Right lobe of liver (tissue), 6 donors: ENCODE measurements at regions not wholly inside any gene's neighbourhood (a gene's known extent, or its start where the extent isn't known, plus 50 kb on each side); places are given as distances from the start of the nearest gene placed in this dataset.
"Not testable (repeated sequence)": the region's sequence is repeated elsewhere in the genome, so short reads cannot be mapped to it uniquely, and the experiment has no call there.

Experiments used
- ATAC-seq, 4 donors: fragments of 200-7000 bp; cut with Tn5 transposase; one replicate each; pipeline ENCODE4 v1.9.1; 2020; ENCODE audit warnings: mild to moderate bottlenecking in 4 of 4, moderate library complexity in 4 of 4
- DNase-seq, 3 donors: peaks; one replicate each; pipeline ENCODE4 v3.0.0-alpha.2; 2020
- H3K27ac ChIP-seq, 3 donors: fragments of 200-600 bp; one replicate each; pipeline ENCODE4 v1.8.0; 2022
- H3K27me3 ChIP-seq, 2 donors: fragments of 200-600 bp; one replicate each; pipeline ENCODE4 v1.8.0; 2022
- H3K36me3 ChIP-seq, 4 donors: fragments of 200-600 bp; sonication (generic) in 1 of 4; one replicate each; pipeline versions ENCODE4 v1.5.1 to v1.8.0; 2017 to 2022; ENCODE audit warnings: control low read depth in 1 of 4
- H3K4me1 ChIP-seq, 4 donors: fragments of 200-600 bp; sonication (generic) in 1 of 4; one replicate each; pipeline versions ENCODE4 v1.5.1 to v1.8.0; 2017 to 2022; ENCODE audit warnings: control low read depth in 1 of 4
- H3K4me3 ChIP-seq, 3 donors: fragments of 200-600 bp; one replicate each; pipeline ENCODE4 v1.8.0; 2022
- H3K9me3 ChIP-seq, 4 donors: fragments of 200-600 bp; sonication (generic) in 1 of 4; one replicate each; pipeline versions ENCODE4 v1.5.1 to v1.8.0; 2017 to 2022; ENCODE audit warnings: control low read depth in 1 of 4
- CTCF ChIP-seq, 4 donors: fragments of 200-600 bp in 3 of 4; fragments of 450-650 bp in 1 of 4; IDR thresholded peaks; one replicate each; pipeline versions ENCODE4 v1.5.1 to v1.8.0; 2016 to 2022; ENCODE audit warnings: antibody characterized with exemption in 4 of 4, mild to moderate bottlenecking in 2 of 4
- POLR2A ChIP-seq: fragments of 450-650 bp; IDR thresholded peaks from one replicate; pipeline ENCODE4 v1.6.1; 2017; ENCODE audit warnings: antibody characterized with exemption, mild to moderate bottlenecking
- WGBS: methylation state at CpG from one replicate; pipeline ENCODE4 v1.1.6; 2018; ENCODE audit warnings: low coverage, low lambda C conversion rate; ENCODE audit not compliant: insufficient coverage; ENCODE audit errors: missing lambda C conversion rate; 5-methylcytosine and 5-hydroxymethylcytosine counted together
- intact Hi-C, 2 donors: fragments of 100-400 bp; cut with DNase I; formaldehyde crosslinking; loops; one replicate each; pipeline versions ENCODE4 v1.11.2 to v1.14.1; 2022
- donor health status: DM: no; HTN: yes; CAD: no.
- donor health status: DM: no; HTN: no; CAD: no.
- donor health status: DM: no; HTN: no; CAD: no.
- donor health status: DM: no; HTN: yes; CAD: no.
- donor health status: DM: no; HTN: yes; CAD: no.

- no peak overlapping the region for H3K27ac ChIP-seq
Observed at GRCh38 chr1:101130673-101131072, 105.1 kb upstream of the DPH5 start.

GRCh38 chr1:101128846-101129245 lies 103.3 kb upstream of the DPH5 start:
- no peaks in the 10 kb centered on the region for H3K36me3 ChIP-seq
- DNase-seq (no peak), ATAC-seq (no peak)
- intact Hi-C loops: no loop called here
- TF ChIP-seq CTCF (IDR thresholded peaks at IDR 0.05) (no peak), POLR2A (no peak)
- no peaks in the 10 kb centered on the region for H3K9me3 ChIP-seq
- no peak overlapping the region for H3K27ac ChIP-seq
- no peak overlapping the region for H3K4me3 ChIP-seq
- no peaks in the 10 kb centered on the region for H3K4me1 ChIP-seq
- no peaks in the 10 kb centered on the region for H3K27me3 ChIP-seq

More at GRCh38 chr1:101130673-101131072, 105.1 kb upstream of the DPH5 start:
- Histone ChIP-seq H3K36me3 (no peaks in the 10 kb centered on the region), H3K27me3 (no peaks in the 10 kb centered on the region), H3K9me3 (no peaks in the 10 kb centered on the region), H3K4me1 (no peaks in the 10 kb centered on the region), H3K4me3 (no peak overlapping the region)
- DNase-seq (no peak), ATAC-seq (no peak)
- no peak for TF ChIP-seq POLR2A
- TF ChIP-seq CTCF (IDR thresholded peaks at IDR 0.05): no peak
- 54% methylated on average over 6 of the region's 6 CpGs for WGBS
- intact Hi-C loops: no loop called here

- TF ChIP-seq POLR2A (no peak), CTCF (IDR thresholded peaks at IDR 0.05) (no peak)
- H3K36me3 ChIP-seq: no peaks in the 10 kb centered on the region
- no peaks in the 10 kb centered on the region for H3K4me1 ChIP-seq
- WGBS: 32% methylated on average over 3 of the region's 3 CpGs
- no peak overlapping the region for H3K4me3 ChIP-seq
- H3K27me3 ChIP-seq: no peaks in the 10 kb centered on the region
- no peak overlapping the region for H3K27ac ChIP-seq
- intact Hi-C loops: no loop called here
- no peak for DNase-seq
- ATAC-seq: peak in 3 of 4 donors; percentile 27 to 44 (median 36)
- no peaks in the 10 kb centered on the region for H3K9me3 ChIP-seq
Observed at GRCh38 chr1:101128211-101128727, 102.7 kb upstream of the DPH5 start.

- H3K27ac ChIP-seq: no peak overlapping the region
- DNase-seq (no peak), ATAC-seq (no peak)
- intact Hi-C loops: no loop called here
- no peaks in the 10 kb centered on the region for H3K4me1 ChIP-seq
- H3K36me3 ChIP-seq: no peaks in the 10 kb centered on the region
- 76% methylated on average over 2 of the region's 2 CpGs for WGBS
- TF ChIP-seq CTCF (IDR thresholded peaks at IDR 0.05) (no peak), POLR2A (no peak)
- no peak overlapping the region for H3K4me3 ChIP-seq
- H3K27me3 ChIP-seq: no peaks in the 10 kb centered on the region
- H3K9me3 ChIP-seq: no peaks in the 10 kb centered on the region
Observed at GRCh38 chr1:101124405-101124804, 98.8 kb upstream of the DPH5 start.

- DNase-seq, H3K4me1 ChIP-seq, H3K36me3 ChIP-seq, H3K27ac ChIP-seq, H3K9me3 ChIP-seq, H3K4me3 ChIP-seq, ATAC-seq, intact Hi-C loops, H3K27me3 ChIP-seq: not testable (repeated sequence)
- 87% methylated on average over 3 of the region's 4 CpGs for WGBS
Observed at GRCh38 chr1:101123904-101124303, 98.3 kb upstream of the DPH5 start.
